ENCODE measurements at regions not wholly inside any gene's neighbourhood (a gene's known extent, or its start where the extent isn't known, plus 50 kb on each side); places are given as distances from the start of the nearest gene placed in this dataset.
"Not testable (repeated sequence)": the region's sequence is repeated elsewhere in the genome, so short reads cannot be mapped to it uniquely, and the experiment has no call there.

DNA sequence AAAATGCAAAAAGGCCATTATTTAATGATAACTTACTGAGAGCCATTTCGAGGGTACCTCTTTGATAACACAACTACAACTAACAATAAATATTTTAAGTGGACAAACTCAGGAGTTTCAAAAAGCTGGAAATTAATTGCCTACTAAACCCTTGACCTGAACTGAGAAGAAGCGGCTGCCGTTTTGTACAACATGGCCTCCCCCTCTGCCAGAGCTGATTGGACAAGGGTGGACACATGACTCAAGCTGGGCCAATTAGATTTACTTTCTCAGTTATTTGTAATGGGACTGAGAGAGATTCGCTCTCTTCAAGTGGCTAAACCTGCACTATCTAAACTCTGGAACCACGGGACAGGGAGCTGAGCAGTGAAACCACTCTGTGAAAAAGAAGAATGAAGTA lies 135.9 kb upstream of the SERPINE2 start:
- no peak for DNase-seq (ENCODE audit: low spot score)

DNA sequence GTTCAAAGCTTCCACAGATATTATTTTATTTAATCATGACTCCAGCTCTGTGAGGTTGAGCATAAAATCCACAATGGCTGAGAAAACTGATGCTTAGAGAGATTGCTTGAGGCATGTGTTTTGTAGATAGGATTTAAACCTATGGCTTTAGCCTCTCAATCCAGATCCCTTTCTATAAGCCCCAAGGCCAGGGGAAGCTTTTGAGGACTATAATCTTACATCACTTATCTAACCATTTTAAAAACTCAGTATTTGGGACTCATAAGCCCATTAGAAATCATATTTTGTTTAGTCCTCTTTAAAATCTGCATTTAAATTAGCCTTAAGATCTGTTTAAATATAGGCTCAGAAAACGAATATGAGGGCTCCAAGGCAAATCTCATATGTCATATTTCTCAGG lies 135.4 kb upstream of the SERPINE2 start:
- no peak for DNase-seq (ENCODE audit: low spot score)

- DNase-seq (ENCODE audit: low spot score) = no peak
Measured at GRCh38 chr2:224173933-224174332, 134.8 kb upstream of the SERPINE2 start.

DNA sequence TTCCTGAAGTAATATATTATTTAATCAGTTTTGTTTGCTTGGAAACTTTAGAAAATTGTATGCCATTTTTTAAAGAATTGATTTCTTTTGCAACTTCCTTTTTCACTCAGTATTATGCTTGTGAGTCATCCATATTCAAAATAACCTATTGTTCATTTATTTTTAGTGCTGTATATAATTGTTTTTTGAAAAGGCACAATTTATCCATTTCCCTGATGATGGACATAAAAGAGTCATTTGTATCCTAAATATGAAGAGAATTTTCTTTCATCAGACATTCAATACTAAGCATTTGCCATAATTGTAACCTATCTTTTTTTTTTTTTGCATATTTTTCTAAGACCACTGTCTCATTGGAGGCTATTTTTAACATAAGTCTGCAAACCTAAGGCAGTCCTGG lies 134.1 kb upstream of the SERPINE2 start:
- DNase-seq (ENCODE audit: low spot score) = no peak

- peak; percentile 58 for DNase-seq (ENCODE audit: low spot score)
Measured at GRCh38 chr2:224171226-224171625, 132.1 kb upstream of the SERPINE2 start.

DNA sequence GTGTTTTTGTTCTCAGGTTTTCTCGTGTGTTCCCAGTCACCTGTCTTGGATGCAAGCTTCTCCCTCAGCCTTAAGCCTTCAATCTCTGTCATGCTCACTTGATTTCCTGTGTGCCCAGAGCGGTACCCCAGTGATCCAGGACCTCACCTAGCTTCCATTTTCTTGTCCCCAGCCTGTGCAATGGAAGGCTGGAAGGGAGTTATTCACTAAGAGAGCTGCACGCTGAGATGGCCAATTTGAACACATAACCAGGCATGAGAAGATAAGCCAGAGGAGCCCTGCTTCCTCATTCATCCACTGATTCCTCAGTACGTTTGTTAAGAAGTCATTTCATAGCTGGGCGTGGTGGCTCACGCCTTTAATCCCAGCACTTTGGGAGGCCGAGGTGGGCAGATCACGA lies 130.8 kb upstream of the SERPINE2 start:
- DNase-seq (ENCODE audit: low spot score) = no peak

DNA sequence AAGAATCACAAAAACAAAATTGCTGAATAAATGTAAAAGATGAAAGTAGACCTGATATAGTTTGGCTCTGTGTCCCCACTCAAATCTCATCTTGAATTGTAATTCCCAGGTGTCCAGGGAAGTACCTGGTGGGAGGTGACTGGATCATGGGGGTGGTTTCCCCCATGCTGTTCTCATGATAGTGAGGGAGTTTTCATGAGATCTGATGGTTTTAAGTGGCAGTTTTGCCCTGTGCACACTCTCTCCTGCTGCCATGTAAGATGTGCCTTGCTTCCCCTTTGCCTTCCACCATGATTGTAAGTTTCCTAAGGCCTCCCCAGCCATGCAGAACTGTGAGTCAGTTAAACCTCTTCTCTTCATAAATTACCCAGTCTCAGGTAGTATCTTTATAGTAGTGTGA lies 128.7 kb upstream of the SERPINE2 start:
- DNase-seq (ENCODE audit: low spot score) = not testable (repeated sequence)

DNA sequence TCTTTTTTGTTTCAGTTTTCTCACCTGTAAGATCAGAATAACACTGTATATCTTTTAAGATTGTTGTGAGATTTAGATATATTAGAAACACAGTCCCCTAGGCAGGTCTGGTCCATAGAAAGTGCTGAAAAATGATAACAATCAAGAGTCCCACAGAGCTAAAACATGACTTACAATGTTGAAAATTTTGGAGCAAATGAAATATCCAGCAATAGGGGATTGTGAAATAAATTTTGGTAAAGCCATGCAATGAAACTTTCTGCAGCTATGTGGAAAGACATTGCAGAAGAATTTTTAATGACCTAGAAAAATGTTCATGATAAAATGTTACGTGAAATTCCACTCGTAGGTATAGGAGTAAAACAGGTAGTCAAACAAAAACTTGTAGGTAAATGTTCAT lies 127.6 kb upstream of the SERPINE2 start:
- no peak for DNase-seq (ENCODE audit: low spot score)

DNA sequence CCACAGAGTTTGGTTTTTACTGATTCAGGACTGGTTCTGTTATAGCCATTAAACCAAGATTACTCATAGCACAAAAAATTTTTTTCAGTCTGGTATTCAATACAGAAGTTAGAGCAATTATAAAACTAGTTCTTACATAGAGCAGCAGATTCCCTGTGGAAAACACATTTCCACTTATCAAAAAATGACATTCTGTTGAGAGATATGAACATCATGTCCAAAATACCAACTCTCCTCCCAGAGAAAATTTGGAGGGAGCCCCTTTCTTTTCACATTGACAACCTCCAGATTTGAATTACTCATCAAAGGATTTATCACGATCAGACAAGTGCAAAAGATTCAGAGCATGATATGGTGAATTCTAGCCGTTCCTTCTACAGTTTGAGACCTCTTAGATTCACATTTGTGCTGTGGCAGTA lies 126.8 kb upstream of the SERPINE2 start:
- no peak for DNase-seq (ENCODE audit: low spot score)

DNA sequence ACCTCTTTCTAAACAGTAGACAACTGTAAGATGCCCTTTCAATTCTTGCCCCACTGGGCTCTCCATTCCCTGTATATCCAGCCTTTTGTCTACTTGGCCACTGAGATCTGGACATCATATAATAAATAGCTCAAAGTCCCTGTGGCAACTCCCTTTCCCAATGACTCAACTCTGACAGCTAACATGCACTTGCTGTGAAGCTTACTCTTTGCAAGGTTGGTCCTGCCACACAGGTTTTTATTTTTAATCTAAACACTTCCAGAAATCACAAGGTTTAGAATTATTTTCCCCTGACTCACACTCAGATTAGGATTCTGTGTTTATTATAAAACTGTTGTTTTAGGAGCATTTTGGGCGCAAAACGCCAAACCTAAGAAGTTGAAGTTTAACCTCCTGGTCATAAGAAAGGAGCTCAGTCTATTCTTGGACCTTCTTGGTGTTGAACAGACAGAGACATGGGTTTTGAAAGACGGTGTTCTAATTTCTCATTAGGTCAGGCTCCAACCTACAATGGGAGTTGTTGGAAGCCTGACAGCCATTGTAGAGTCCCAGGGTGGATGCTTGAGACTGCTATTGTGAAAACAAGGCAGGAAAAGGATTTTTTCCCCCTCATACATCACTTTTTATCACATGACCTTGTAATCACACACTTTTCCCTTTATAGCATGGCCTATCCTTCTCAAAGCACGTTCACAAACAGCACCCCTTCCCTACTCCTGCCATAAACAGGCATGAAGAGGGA lies 124.7 kb upstream of the SERPINE2 start:
- DNase-seq (ENCODE audit: low spot score) = no peak

DNA sequence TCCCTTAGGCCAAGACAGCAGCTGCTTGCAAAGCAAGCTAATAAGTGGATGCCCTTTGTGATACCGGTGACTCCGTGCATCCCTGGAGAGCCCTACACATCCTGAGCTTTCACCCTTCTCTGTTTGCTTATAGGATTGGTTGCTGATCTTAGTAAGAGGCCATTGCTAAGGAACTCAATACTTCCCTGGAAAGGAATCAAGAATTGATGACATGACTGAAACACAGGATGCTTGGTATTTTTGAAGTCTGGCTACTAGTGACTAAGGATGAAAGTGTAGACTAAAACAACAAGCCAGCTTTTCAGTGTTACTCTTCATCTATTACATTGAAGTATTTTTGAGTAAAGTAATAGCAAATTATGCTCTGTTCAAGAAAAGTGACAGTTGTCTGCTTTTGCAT lies 123.0 kb upstream of the SERPINE2 start:
- peak; percentile 38 for DNase-seq (ENCODE audit: low spot score)

DNA sequence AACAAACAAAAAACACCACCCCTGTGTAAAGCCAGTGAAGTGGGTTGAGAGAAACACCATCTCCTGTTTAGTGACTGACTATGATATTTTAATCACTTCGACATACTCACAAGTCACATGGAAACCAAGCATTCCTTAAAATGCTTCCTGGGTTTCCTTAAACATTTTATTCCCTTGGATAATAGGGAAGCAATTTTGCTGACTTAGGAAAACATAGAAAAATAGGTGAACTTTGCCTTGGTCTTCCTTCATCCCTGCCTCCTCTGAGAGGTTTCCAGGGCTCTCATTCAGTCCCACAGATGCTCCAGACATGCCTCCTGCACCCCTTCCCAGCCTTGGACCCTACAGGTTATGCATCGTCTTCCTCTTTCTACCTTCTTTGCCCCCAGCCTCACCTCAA lies 122.6 kb upstream of the SERPINE2 start:
- no peak for DNase-seq (ENCODE audit: low spot score)

GRCh38 chr2:224160917-224161316 lies 121.8 kb upstream of the SERPINE2 start:
- DNase-seq (ENCODE audit: low spot score) = peak; percentile 24

DNA sequence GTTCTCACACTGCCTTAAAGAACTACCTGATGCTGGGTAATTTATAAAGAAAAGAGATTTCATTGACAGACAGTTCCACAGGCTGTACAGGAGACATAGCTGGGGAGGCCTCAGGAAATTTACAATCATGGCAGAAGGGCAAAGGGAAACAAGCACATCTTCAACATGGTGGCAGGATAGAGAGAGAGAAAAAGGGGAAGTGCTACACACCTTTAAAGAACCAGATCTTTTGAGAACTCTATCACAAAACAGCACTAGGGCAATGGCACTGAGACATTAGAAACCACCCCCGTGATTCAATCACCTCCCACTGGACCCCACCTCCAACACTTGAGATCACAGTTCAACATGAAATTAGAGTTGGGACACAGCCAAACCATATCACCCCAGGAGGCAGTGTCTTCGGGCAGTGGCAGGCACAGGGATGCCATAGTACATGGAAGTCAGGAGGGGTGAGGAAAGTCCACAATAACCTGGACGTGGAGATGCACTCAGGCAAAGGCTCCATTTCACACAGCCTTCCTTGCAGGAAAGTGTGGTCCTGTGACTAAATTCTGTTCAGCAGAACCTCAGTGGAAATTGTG lies 120.4 kb upstream of the SERPINE2 start:
- no peak for DNase-seq (ENCODE audit: low spot score)

DNA sequence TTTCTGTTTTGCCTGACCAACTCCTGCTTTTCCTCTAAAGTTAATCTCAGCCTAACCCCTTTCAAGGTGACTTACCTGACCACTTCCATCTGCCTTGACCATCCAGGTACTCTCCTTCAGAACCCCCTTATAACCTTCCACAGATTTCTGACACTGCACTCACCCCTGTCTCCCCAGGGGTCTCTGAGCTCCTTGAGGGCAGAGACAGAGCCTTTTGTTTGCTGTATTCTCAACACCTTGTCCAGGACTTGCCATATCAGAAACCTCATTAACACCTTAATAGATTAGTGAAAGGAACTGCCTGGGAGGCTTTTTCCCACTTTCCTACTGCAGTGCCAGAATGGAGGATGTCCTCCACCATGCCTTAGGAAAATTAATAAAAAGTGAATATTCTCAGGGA lies 119.7 kb upstream of the SERPINE2 start:
- no peak for DNase-seq (ENCODE audit: low spot score)

GRCh38 chr2:224158061-224158460 lies 119.0 kb upstream of the SERPINE2 start:
- DNase-seq (ENCODE audit: low spot score) = no peak

- no peak for DNase-seq (ENCODE audit: low spot score)
Measured at GRCh38 chr2:224157655-224158054, 118.6 kb upstream of the SERPINE2 start.

GRCh38 chr2:224156436-224156835 lies 117.3 kb upstream of the SERPINE2 start:
- no peak for DNase-seq (ENCODE audit: low spot score)

- DNase-seq (ENCODE audit: low spot score) = no peak
Measured at GRCh38 chr2:224155896-224156295, 116.8 kb upstream of the SERPINE2 start.

GRCh38 chr2:224155371-224155770 lies 116.3 kb upstream of the SERPINE2 start:
- peak; percentile 32 for DNase-seq (ENCODE audit: low spot score)

- no peak for DNase-seq (ENCODE audit: low spot score)
Measured at GRCh38 chr2:224151680-224152310, 112.7 kb upstream of the SERPINE2 start.

DNA sequence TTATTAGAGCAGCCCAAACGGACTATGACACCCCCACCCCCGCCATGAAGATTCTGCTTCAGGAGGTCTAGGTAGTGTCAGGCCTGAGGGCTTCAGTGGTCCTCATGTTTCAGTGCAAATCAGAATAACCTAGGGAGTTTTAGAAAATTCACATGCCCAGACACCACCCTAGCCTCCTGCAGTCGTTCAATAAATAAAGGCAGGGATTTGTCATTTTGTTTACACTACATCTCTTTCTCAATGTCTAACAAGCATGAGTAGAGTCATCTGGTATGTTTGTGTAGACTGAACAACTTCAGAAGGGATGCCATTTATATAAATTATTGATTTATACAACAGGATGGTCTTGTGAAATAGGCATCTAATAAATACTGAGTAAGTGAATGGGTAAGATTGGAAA lies 112.1 kb upstream of the SERPINE2 start:
- DNase-seq (ENCODE audit: low spot score) = no peak

DNA sequence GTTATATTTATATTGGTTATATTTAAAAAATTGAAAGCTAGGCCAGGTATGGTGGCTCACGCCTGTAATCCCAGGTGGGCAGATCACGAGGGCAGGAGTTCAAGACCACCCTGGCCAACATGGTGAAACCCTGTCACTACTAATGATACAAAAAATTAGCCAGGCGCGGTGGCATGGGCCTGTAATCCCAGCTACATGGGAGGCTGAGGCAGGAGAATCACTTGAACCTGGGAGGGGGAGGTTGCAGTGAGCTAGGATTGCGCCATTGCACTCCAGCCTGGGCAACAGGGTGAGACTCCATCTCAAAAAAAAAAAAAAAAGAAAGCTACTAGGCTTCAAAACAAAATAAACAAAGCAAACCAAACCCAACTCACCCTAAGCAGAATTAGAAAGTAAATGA lies 109.0 kb upstream of the SERPINE2 start:
- DNase-seq (ENCODE audit: low spot score) = not testable (repeated sequence)

All from mucosa of gallbladder (tissue), 1 donor.